ENCODE measurements at regions not wholly inside any gene's neighbourhood (a gene's known extent, or its start where the extent isn't known, plus 50 kb on each side); places are given as distances from the start of the nearest gene placed in this dataset.

DNA sequence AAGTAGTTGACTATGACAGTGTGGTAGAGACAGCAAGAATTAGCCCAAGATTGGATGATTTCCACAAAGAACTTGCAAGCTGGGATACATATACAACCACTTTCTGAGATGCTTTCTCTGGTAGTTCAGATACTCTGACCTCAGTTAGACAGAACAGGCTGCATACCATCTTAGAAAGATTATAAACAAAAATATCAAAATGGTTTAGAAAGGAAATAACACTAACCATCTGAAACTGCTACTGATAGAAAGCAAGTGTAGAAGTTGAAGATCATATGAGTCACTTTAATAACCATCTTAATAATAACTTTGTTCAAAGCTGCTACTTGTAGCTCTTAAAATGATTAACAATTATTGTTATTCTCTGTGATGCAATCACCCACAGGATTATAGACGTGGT lies 255.4 kb upstream of the TTC29 start:
- Histone ChIP-seq H3K27ac (no peak overlapping the region), H3K27me3 (no peaks in the 10 kb centered on the region), H3K9me3 (no peaks in the 10 kb centered on the region), H3K36me3 (no peaks in the 10 kb centered on the region), H3K4me1 (no peaks in the 10 kb centered on the region), H3K4me3 (no peak overlapping the region)
- no peak for DNase-seq
- intact Hi-C loops (cut with DNase I), result no loop called here
- TF ChIP-seq CTCF (IDR thresholded peaks at IDR 0.05) (no peak), POLR2A (IDR thresholded peaks at IDR 0.05) (no peak)
- 20% methylated on average over 1 of the region's 1 CpG for WGBS (ENCODE audit: insufficient coverage, low coverage, low lambda C conversion rate, missing lambda C conversion rate)
- no peak for ATAC-seq

- Histone ChIP-seq H3K4me1 (no peaks in the 10 kb centered on the region), H3K27me3 (no peaks in the 10 kb centered on the region), H3K9me3 (no peaks in the 10 kb centered on the region), H3K27ac (no peak overlapping the region), H3K4me3 (no peak overlapping the region), H3K36me3 (no peaks in the 10 kb centered on the region)
- ATAC-seq, result no peak
- TF ChIP-seq POLR2A (IDR thresholded peaks at IDR 0.05) (no peak), CTCF (IDR thresholded peaks at IDR 0.05) (no peak)
- intact Hi-C loops (cut with DNase I), result no loop called here
- DNase-seq, result no peak
These were observed 261.1 kb upstream of the TTC29 start for GRCh38 chr4:147206807-147207206.

DNA sequence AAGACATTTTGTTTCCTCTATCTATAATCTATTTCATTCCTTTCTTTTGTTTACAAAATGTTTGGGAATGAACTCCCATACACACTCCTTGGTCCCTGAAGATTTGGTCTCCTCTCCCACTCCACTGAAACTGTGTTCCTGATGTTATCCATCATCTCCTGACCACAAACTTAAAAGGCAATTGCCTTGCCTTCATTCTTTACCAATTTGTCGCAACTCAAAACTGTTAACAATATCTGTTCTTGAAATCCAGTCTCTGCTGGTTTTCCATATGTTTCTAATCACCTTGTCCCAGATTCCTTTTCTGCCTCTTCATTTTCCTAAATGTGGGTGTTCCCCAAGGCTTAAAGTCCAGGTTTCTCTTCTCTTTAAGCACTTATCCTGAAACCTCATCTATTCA lies 262.2 kb upstream of the TTC29 start:
- no peak overlapping the region for H3K27ac ChIP-seq
- ATAC-seq (no peak), DNase-seq (no peak)
- H3K27me3 ChIP-seq, result no peaks in the 10 kb centered on the region
- intact Hi-C loops (cut with DNase I), result no loop called here
- TF ChIP-seq POLR2A (IDR thresholded peaks at IDR 0.05) (no peak), CTCF (IDR thresholded peaks at IDR 0.05) (no peak)
- H3K4me3 ChIP-seq, result no peak overlapping the region
- no peaks in the 10 kb centered on the region for H3K4me1 ChIP-seq
- H3K36me3 ChIP-seq, result no peaks in the 10 kb centered on the region
- 100% methylated on average over 1 of the region's 1 CpG for WGBS (ENCODE audit: insufficient coverage, low coverage, low lambda C conversion rate, missing lambda C conversion rate)
- H3K9me3 ChIP-seq, result no peaks in the 10 kb centered on the region

DNA sequence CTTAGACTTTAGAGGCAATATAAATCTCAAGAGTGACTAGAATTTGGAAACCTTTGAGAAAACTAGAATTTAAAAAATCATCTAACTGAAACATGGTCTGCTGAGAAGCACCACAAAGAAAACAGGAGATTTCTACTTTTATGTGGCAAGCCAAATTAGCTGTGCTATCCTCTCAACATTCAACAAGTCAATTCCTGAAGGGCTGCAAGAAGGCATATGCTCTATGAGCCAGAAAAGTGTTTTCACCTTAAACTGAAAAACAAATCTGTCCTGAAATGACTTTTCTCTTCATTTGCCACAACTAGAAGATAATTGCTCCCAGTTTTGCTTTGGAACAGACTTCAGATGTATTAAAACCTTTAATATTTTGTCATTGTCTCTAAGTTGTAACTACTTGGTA lies 263.2 kb upstream of the EDNRA start:
- no peaks in the 10 kb centered on the region for H3K4me1 ChIP-seq

More for the DNA sequence above, 263.2 kb upstream of the EDNRA start:
- TF ChIP-seq CTCF (IDR thresholded peaks at IDR 0.05) (no peak), POLR2A (IDR thresholded peaks at IDR 0.05) (no peak)
- intact Hi-C loops (cut with DNase I), result no loop called here
- H3K27ac ChIP-seq, result no peak overlapping the region
- no peaks in the 10 kb centered on the region for H3K27me3 ChIP-seq
- DNase-seq, result no peak
- no peaks in the 10 kb centered on the region for H3K36me3 ChIP-seq
- no peak overlapping the region for H3K4me3 ChIP-seq
- no peak for ATAC-seq
- no peaks in the 10 kb centered on the region for H3K9me3 ChIP-seq
